DOHH2 (cell line): ENCODE measurements at regions not wholly inside any gene's neighbourhood (a gene's known extent, or its start where the extent isn't known, plus 50 kb on each side); places are given as distances from the start of the nearest gene placed in this dataset.

Source experiments
- EZH2phosphoT487 ChIP-seq: fragments of 200-600 bp; sonication (generic); IDR thresholded peaks from 2 replicates; pipeline ENCODE4 v1.6.1; 2017; ENCODE audit warnings: borderline replicate concordance, mild to moderate bottlenecking, antibody characterized with exemption, low read length, moderate library complexity, mixed read lengths
- TF ChIP-seq, protein P1 (sequence below): fragments of 200-600 bp; sonication (generic); IDR thresholded peaks from one replicate; pipeline ENCODE4 v1.5.1; 2014; ENCODE audit warnings: antibody characterized with exemption, mild to moderate bottlenecking, low read depth, low read length; ENCODE audit not compliant: poor library complexity, severe bottlenecking

DNA sequence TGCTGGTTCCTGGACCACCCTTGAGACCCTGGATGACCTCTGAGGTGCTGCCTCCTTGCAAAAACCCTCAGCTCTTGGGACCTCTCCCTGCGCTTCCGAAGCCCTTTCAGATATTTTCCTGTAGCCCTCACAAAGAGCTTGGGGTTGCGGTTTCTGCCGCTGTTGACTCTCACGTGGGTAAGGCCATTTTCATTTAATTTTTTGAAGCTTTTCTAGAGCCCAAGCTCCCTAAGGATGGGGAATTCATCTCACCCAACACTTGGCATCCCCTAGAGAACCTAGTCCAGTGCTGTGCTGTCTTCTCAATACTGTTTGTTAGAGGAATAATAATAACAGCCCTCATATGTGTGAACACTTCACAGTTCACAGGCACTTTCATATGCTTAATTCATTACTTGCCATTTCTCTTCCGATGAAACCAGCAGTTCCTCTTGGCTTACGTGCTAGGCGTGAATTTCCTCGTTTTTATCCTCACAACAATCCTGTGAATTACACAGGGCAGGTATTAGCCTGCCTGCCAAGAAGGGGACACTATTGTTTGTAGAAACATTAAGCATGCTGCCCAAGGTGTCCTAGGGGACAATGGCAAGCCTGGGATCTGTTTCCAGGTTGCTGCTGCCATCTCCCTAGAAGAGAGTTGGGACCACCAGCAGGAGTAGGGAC, 71.6 kb upstream of the CTBP2 start:
- TF ChIP-seq, protein P1, sequence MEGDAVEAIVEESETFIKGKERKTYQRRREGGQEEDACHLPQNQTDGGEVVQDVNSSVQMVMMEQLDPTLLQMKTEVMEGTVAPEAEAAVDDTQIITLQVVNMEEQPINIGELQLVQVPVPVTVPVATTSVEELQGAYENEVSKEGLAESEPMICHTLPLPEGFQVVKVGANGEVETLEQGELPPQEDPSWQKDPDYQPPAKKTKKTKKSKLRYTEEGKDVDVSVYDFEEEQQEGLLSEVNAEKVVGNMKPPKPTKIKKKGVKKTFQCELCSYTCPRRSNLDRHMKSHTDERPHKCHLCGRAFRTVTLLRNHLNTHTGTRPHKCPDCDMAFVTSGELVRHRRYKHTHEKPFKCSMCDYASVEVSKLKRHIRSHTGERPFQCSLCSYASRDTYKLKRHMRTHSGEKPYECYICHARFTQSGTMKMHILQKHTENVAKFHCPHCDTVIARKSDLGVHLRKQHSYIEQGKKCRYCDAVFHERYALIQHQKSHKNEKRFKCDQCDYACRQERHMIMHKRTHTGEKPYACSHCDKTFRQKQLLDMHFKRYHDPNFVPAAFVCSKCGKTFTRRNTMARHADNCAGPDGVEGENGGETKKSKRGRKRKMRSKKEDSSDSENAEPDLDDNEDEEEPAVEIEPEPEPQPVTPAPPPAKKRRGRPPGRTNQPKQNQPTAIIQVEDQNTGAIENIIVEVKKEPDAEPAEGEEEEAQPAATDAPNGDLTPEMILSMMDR: no peak
- TF ChIP-seq EZH2phosphoT487: no peak
